ENCODE measurements at regions not wholly inside any gene's neighbourhood (a gene's known extent, or its start where the extent isn't known, plus 50 kb on each side); places are given as distances from the start of the nearest gene placed in this dataset.

GRCh38 chr11:130634186-130634585 lies 185.7 kb downstream of the ADAMTS15 start:
- no peak for TF ChIP-seq FOXP2 (optimal IDR thresholded peaks at IDR 0.05; ENCODE audit: borderline replicate concordance, extremely low read depth, extremely low read length, insufficient read depth)
- TF ChIP-seq REST (IDR thresholded peaks at IDR 0.05; ENCODE audit: insufficient read depth in 1 of 2, low read depth in 2 of 2, low read length in 2 of 2) = no peak
- no peak for TF ChIP-seq POLR2AphosphoS5 (IDR thresholded peaks at IDR 0.05; ENCODE audit: low read depth, low read length)

DNA sequence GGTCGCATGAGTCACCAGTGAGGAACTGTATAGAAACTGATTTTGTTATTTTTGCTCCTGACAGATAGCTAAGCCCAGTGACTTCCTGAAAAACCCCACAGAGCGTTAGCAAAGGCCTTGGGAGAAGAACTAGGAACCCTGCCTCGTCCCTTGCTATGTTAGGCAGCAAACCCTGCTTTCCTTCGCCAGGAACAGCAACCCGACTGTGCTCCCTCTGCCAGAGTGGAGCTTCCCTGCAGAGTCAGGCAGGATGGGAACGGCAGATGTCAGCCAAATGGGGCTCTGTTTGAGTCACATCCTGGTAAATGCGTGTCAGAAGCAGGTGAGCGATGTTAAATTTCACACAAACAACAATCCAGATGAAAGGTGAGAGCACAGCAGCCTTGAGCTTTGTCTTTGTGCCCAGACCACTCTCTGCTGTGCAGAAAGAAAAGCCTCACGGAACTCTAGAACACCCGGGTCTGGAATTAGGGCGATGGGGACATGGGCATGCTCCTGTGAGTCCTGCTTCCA lies 186.6 kb downstream of the ADAMTS15 start:
- TF ChIP-seq POLR2AphosphoS5 (IDR thresholded peaks at IDR 0.05; ENCODE audit: low read depth, low read length) (no peak), SIN3A (IDR thresholded peaks at IDR 0.05; ENCODE audit: borderline replicate concordance, insufficient read depth, low read length) (no peak), FOXP2 (optimal IDR thresholded peaks at IDR 0.05; ENCODE audit: borderline replicate concordance, extremely low read depth, extremely low read length, insufficient read depth) (no peak), TAF1 (IDR thresholded peaks at IDR 0.05; ENCODE audit: borderline replicate concordance, insufficient read depth, low read length) (no peak), REST (IDR thresholded peaks at IDR 0.05; ENCODE audit: insufficient read depth in 1 of 2, low read depth in 2 of 2, low read length in 2 of 2) (no peak)

- no peak for TF ChIP-seq REST (IDR thresholded peaks at IDR 0.05; ENCODE audit: insufficient read depth in 1 of 2, low read depth in 2 of 2, low read length in 2 of 2)
- TF ChIP-seq TAF1 (IDR thresholded peaks at IDR 0.05; ENCODE audit: borderline replicate concordance, insufficient read depth, low read length) = no peak
- no peak for TF ChIP-seq POLR2AphosphoS5 (IDR thresholded peaks at IDR 0.05; ENCODE audit: low read depth, low read length)
- TF ChIP-seq FOXP2 (optimal IDR thresholded peaks at IDR 0.05; ENCODE audit: borderline replicate concordance, extremely low read depth, extremely low read length, insufficient read depth) = no peak
- no peak for TF ChIP-seq SIN3A (IDR thresholded peaks at IDR 0.05; ENCODE audit: borderline replicate concordance, insufficient read depth, low read length)
These were observed 187.6 kb downstream of the ADAMTS15 start for GRCh38 chr11:130635937-130636630.

GRCh38 chr11:130636722-130637464 lies 188.4 kb downstream of the ADAMTS15 start:
- TF ChIP-seq POLR2AphosphoS5 (IDR thresholded peaks at IDR 0.05; ENCODE audit: low read depth, low read length) (no peak), TAF1 (IDR thresholded peaks at IDR 0.05; ENCODE audit: borderline replicate concordance, insufficient read depth, low read length) (no peak), FOXP2 (optimal IDR thresholded peaks at IDR 0.05; ENCODE audit: borderline replicate concordance, extremely low read depth, extremely low read length, insufficient read depth) (no peak), REST (IDR thresholded peaks at IDR 0.05; ENCODE audit: insufficient read depth in 1 of 2, low read depth in 2 of 2, low read length in 2 of 2) (no peak), SIN3A (IDR thresholded peaks at IDR 0.05; ENCODE audit: borderline replicate concordance, insufficient read depth, low read length) (no peak)

All from PFSK-1 (cell line).